ENCODE measurements at regions not wholly inside any gene's neighbourhood (a gene's known extent, or its start where the extent isn't known, plus 50 kb on each side); places are given as distances from the start of the nearest gene placed in this dataset.

GRCh38 chr1:56287721-56288120 lies 291.6 kb downstream of the PLPP3 start:
- no peak for DNase-seq
- H2BK12ac ChIP-seq (ENCODE audit: insufficient read length, low read depth, low read length), result no peak overlapping the region
- no peak overlapping the region for H4K5ac ChIP-seq (ENCODE audit: insufficient read length, low read depth, low read length)
- no peak overlapping the region for H3K4me2 ChIP-seq (ENCODE audit: insufficient read depth, insufficient read length, low read length)
- H3K23me2 ChIP-seq (ENCODE audit: insufficient read length, low read depth, low read length, poor library complexity, severe bottlenecking), result no peaks in the 10 kb centered on the region
- WGBS (ENCODE audit: extremely low coverage, insufficient read length, low lambda C conversion rate), result no CpG with 5 or more reads among the region's 5 CpGs
- H3K9ac ChIP-seq (ENCODE audit: extremely low read depth, insufficient read length, low read length), result no peak overlapping the region
- no peak overlapping the region for H3K56ac ChIP-seq (ENCODE audit: insufficient read length, low read depth, low read length)
- Mint-ChIP-seq H3K36me3 (ENCODE audit: insufficient read depth in 1 of 3, low read depth in 3 of 3) (no peaks in the 10 kb centered on the region), H3K27ac (no peak overlapping the region), H3K27me3 (ENCODE audit: low read depth) (no peaks in the 10 kb centered on the region), H3K4me1 (peaks cover 14 to 20% of the 10 kb centered on the region in 2 experiments), H3K4me3 (no peak overlapping the region), H3K9me3 (no peaks in the 10 kb centered on the region)
- no peaks in the 10 kb centered on the region for H3K79me1 ChIP-seq (ENCODE audit: insufficient read depth, low read depth, low read length, poor library complexity, severe bottlenecking)
- H2BK20ac ChIP-seq (ENCODE audit: low read depth, low read length, poor library complexity, severe bottlenecking), result no peak overlapping the region
- H4K91ac ChIP-seq (ENCODE audit: insufficient read length, low read depth, low read length), result no peak overlapping the region
- H3K9me3 ChIP-seq (ENCODE audit: control insufficient read depth, low read depth, low read length), result no peaks in the 10 kb centered on the region
- H3K4me1 ChIP-seq (ENCODE audit: insufficient read depth, low read length), result 0 out of 2 replicates have a peak, but pooled peaks cover 5% of the 10 kb centered on the region
- no peak overlapping the region for H2AK5ac ChIP-seq (ENCODE audit: insufficient read length, low read length)
- no peak overlapping the region for H4K8ac ChIP-seq (replicated peaks; ENCODE audit: insufficient read length, low read depth, low read length)
- H3K14ac ChIP-seq (ENCODE audit: insufficient read depth, low read length), result no peak overlapping the region
- H3K23ac ChIP-seq (ENCODE audit: insufficient read length, low read depth, low read length), result no peak overlapping the region
- H2BK15ac ChIP-seq (ENCODE audit: low read depth, low read length), result no peak overlapping the region
- H2AFZ ChIP-seq (ENCODE audit: low read length), result no peak overlapping the region
- H4K20me1 ChIP-seq (ENCODE audit: control insufficient read depth, insufficient read depth, insufficient read length), result no peaks in the 10 kb centered on the region
- H3K27ac ChIP-seq (ENCODE audit: insufficient read length, low read depth, low read length), result no peak overlapping the region
- H3K27me3 ChIP-seq (ENCODE audit: insufficient read depth, low read length), result no peaks in the 10 kb centered on the region
- H3K18ac ChIP-seq (ENCODE audit: insufficient read length, low read depth, low read length), result no peak overlapping the region
- H3K79me2 ChIP-seq (ENCODE audit: insufficient read depth, low read length), result no peaks in the 10 kb centered on the region
- no peak overlapping the region for H3T11ph ChIP-seq (ENCODE audit: low read length)
- no peak overlapping the region for H2BK120ac ChIP-seq (ENCODE audit: low read depth, low read length, poor library complexity, severe bottlenecking)
- no peak overlapping the region for H2BK5ac ChIP-seq (ENCODE audit: insufficient read length, low read length)
- no peak for TF ChIP-seq CTCF (conservative IDR thresholded peaks at IDR 0.05)
- H3K4ac ChIP-seq (ENCODE audit: low read depth, low read length), result no peak overlapping the region

Data from H9 (cell line).